HG02610 (cell line): ENCODE measurements at regions not wholly inside any gene's neighbourhood (a gene's known extent, or its start where the extent isn't known, plus 50 kb on each side); places are given as distances from the start of the nearest gene placed in this dataset.
"Not testable (repeated sequence)": the region's sequence is repeated elsewhere in the genome, so short reads cannot be mapped to it uniquely, and the experiment has no call there.

Experiments used
- ATAC-seq: cut with Tn5 transposase; IDR thresholded peaks from one replicate; pipeline ENCODE4 v1.9.1; 2021; ENCODE audit warnings: mild to moderate bottlenecking, moderate library complexity; ENCODE audit not compliant: unreplicated experiment

DNA sequence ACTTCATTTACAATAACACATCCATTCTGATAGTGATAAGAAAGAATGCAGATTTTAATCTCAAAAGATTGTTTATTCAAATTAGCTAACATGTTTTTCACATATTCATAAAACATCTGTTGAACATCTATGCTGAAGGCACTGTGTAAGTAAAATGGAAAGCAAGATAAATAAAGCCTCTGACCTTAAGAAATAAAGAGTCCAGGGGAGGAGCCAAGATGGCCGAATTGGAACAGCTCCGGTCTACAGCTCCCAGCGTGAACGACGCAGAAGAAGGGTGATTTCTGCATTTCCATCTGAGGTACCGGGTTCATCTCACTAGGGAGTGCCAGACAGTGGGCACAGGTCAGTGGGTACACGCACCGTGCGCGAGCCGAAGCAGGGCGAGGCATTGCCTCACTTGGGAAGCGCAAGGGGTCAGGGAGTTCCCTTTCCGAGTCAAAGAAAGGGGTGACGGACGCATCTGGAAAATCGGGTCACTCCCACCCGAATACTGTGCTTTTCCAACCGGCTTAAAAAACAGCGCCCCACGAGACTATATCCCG is 336.5 kb downstream of the CETN3 start:
- ATAC-seq, result not testable (repeated sequence)

DNA sequence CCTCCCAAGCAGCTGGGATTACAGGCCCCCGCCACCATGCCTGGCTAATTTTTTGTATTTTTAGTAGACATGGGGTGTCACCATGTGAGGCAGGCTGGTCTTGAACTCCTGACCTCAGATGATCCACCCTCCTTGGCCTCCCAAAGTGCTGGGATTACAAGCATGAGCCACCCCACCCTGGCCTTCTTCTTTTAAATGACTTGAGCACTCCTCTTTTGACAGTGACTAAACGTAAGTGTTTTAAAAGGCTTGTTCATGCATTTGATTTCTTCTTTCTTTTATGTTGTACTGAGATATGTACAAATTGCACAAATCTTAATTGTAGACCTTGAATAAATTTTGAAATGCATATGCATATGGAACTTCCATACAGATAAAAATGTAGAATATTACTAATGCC is 337.9 kb downstream of the CETN3 start:
- ATAC-seq, result no peak

DNA sequence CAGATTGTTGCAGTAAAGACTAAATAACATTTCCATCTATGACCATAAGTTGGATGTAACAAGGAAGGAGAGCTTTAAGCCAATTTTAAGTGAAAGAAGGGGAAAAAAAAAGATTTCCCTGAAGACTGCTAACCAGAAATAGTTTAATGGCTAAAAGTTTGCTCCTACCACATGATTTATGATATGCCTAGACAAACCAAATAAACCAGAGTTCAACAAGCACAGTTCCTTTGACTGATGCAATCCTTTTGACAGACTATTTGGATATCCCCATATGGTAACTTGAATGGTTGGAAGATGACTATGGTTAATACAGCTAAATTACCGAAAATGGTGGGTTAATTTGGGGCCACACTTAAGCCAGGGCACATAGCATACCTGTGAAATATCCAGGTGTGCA is 338.5 kb downstream of the CETN3 start:
- no peak for ATAC-seq

DNA sequence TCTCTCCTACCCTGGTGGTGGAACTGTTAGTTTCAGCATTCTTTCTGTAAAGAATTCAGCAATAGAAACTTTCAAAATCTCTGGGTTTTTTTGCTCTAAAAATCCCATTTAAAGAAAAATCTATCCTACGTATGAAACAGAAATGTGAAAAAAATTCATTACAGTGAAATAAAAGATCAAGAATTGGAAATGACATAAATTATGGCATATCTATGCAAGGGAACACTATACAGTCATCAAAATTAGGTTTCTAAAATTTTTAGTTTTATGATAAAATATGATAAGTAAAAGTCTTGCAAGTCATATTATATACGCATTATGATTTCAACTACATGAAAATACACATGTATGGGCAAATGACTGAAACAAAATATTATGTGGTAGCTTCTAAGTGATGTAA is 342.6 kb downstream of the CETN3 start:
- no peak for ATAC-seq

DNA sequence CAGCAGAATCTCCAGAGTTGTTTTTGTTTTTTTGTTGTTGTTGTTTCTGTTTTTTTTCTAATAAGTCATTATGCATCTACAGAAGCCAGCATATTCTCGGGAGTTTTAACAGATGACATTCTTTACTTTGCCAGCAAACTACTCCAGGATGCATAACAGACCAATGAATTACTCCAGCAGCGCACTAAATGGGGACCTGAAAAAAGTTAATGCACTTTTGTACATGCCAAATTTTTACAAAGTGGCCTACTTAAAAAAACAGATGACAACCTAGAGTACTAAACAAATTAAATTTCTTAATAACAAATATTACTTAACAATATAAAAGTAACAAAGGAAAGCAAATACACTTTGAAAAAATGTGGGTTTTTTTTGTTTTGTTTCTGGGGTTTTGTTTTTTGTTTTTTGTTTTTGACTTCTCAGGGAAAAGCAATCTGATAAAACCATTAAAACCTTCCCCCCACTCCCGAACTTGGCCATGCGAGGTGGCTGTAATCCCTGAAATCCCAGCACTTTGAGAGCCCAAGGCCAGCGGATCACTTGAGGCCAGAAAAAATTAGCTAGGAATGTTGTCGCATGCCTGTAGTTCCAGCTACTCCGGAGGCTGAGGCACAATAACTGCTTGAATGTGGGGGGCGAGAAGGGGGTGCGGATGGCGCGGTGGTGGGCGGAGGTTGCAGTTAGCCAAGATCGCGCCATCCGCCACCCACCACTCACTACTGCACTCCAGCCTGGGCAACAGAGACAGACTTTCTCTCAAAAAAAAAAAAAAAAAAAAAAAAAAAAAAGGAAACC is 352.4 kb downstream of the CETN3 start:
- ATAC-seq, result no peak

DNA sequence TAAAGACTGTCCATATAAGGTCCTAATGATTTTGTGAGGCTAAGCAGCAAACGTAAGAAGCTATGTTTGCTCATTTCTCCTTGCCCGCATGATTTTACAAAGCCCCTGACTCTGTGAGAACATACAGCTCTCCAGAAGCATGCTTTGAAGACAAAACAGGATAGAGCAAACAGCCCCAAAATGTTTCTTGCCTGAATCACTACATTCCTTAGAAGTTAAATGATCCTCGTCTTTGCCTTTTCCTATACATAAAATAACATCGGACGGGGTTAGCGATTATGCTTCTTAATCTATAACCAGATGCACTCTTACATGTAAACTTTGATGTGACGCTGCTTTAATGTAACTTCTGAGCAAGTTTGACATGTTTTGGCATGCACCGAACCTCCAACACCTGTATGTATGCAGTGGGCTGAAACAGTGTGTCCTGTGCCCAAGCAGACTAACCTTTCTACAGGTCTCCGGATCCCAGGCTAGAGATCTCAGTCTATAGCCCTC is 353.7 kb downstream of the CETN3 start:
- no peak for ATAC-seq

DNA sequence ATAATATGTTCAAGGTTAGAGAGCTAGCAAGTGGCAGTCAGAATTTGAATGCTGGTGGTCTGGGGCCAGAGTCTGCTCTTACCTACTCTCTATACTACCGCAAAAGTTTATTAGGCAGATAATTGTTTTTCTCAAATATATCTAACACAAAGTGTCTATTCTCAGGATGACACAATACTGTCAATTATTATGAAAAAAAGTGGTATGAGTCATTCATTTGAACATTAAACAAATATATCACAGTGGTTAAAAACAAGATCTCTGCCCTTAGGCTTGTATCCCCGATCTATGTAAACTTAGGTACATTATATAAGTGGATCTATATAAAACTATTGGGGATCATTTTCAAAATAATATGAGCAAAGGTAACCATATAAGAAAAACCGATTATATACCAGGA is 354.9 kb downstream of the CETN3 start:
- no peak for ATAC-seq

DNA sequence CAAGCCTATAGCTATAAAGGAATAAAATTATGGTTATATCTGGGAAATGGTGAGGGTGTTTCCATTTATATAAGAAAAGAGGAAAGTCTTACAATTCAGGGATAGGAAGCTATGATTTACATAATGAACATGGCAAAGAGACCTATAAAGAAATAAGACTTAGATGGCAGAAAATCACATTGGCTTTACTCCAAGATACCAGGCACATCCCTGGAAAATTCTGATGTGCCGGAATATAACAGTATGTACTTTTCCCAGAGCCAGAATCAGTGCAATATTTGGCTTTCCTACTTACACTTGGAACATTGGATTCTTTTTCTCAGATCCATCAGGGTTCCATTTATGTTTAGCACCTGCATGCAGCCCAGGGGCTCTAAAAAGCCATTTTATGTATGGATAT is 357.8 kb downstream of the CETN3 start:
- ATAC-seq, result no peak

DNA sequence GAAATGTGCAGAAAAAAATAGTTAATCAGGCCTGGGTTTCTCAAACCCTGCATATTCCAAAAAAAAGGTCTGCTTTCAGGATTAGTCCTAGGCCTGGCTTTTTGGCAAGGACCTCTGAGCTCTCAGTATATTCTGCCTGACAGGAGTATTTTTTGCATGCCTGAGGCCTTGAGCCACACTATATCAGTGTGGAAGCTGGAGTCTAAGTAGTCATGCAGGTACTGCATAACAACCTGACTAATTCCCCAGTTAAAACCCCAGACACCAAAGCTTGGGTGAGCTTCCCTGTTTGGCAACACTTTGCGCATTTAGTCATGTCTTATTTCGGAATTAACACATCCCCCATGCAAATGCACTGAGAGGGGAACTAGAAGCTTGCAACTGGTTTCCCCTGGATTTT is 359.5 kb downstream of the CETN3 start:
- ATAC-seq, result no peak

DNA sequence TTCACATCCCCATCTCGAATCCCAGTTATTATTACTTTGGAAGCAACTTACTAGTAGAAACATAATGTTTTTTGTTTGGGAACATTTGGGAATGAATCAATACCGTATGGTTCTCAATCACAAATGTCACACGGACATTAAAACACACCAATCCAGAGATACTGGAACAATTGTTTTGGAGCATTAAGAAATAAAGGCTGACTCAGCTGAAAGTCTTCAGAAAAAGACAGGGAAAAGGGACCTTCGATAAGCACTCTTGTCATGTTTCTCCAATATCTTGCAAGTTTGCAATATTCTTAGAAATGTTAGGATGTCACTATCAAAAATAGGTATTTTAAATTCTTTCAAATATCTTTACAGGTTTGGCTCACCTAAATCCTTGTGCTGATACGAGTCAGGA is 362.4 kb downstream of the CETN3 start:
- no peak for ATAC-seq

DNA sequence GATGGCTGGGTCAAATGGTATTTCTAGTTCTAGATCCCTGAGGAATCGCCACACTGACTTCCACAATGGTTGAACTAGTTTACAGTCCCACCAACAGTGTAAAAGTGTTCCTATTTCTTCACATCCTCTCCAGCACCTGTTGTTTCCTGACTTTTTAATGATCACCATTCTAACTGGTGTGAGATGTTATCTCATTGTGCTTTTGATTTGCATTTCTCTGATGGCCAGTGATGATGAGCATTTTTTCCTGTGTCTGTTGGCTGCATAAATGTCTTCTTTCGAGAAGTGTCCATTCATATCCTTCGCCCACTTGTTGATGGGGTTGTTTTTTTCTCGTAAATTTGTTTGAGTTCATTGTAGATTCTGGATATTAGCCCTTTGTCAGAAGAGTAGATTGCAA is 369.5 kb downstream of the CETN3 start:
- ATAC-seq, result not testable (repeated sequence)

DNA sequence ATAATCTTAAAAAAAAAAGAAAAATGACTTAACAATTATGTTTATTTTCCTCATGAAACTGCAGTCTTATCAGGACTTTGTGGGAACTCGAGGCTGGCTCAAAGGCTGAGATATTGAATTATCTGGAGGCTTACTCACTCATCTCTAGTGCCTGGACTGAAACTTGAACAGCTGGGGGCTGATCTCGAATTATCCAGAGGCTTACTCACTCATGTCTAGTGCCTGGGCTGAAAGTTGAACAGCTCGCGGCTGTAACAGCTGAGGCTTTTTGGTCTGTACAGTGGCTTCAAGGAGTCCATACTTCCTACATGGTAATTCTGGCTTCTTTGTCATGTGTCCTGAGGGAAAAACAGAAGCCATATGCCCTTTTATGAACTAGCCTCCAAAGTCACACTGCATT is 371.9 kb downstream of the CETN3 start:
- ATAC-seq, result no peak

DNA sequence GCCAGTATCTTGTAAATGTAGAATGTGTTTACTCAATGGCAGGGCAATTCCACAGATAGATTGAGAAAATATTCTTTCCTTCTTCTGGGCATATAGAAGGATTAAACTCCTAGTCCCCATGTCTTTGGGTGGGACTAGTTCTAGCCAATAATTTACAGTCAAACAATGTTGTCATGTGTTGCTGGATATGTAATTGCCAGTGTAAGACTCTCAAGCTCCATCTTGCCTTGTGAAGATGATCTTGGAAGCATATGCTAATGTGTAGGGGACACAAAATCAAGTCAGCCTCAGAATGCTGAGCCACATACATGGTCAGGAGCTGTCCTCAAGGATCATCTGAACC is 386.9 kb downstream of the CETN3 start:
- ATAC-seq, result peak; percentile 45

DNA sequence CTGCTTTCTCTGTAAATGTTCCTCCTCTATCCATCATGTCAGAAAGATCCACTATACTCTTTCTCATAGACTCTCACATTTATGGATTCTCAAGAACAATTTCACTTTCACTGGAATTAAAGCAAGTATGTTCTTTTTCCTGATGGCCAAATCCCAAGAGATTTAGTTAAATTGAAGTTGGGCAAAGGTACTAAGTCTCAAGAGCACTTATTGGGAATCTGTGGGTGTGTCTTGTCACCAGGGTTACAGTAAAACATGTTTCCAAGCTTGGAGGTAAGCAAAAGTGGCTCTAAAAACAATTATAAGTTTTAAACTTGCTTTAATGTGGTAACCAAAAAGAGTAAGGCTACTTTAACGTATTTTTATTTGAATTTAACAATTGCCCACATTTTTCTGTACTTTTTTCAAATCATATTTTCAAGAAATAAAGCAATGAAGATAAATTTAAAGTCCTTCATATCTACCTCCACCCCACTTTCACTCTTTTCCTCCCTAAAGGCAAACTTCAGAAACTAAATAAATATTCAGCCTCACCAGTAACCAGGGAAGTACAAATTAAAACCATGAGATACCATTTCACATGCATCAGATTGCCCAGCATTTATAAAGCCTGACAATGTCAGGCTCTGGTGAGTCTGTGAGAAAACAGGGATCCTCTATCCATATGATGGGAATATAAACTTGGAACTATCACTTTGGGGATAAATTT is 387.4 kb downstream of the CETN3 start:
- ATAC-seq, result no peak

DNA sequence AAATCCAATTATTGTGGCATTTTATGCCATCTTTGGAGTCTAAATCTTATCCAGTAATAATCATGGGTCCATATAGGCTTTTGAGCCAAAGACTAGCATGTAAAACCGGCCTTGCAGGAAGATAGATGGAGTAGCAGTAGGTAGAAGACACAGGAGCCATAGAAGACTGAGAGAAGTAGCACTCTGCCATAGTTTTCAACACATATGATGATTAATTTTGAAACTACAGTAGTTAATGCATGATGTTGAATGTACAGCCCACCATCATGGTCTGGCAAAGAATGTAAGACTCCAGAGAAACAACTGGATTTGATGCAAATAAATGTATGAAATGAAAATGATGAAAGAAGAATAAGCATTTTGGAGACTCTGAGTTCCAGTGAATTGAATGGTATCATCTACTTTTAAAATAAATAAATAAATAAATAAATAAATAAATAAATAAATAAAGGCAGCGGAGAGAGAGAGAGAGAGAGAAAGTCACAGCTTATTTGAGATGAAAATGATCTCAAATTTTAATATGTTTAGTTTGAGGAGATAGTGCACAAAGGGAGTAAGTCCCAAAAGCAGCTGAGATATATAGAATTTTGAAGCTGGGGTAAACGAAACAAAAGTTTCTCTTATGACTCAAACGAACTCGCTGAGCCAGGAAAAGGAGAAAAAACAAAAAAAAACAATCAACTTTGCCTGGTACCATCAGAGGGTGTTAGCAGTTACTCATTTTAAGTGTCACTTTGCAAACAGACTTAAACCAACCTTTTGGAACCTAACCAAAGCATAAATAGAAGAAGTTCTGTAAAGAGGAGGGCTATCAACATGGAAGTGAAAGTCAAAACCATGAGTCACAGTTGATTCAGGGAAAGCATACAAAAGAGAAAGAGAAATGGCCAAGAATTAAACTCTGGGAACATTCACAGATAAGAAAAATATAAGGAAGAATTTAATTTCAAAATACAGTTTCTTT is 388.7 kb downstream of the CETN3 start:
- ATAC-seq, result peak; percentile 97

DNA sequence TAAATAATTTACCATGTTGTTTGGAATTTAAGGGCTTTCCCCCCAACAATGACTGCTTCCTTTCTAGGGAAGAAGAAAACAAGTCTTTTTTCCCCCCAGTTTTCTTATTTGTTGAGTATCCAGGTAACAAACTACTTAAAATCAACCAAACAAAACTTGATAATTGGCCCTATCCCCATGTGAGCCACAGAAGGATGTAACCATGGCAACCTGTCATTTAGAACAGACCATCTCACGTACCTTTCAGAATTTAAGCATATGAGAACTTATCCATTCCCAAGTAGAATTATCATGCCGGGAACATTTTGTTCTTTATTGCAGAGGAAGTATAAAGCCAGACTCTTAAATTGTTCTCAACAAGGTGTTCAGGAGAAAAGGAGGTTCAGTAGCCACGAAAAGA is 392.3 kb downstream of the CETN3 start:
- ATAC-seq, result no peak

DNA sequence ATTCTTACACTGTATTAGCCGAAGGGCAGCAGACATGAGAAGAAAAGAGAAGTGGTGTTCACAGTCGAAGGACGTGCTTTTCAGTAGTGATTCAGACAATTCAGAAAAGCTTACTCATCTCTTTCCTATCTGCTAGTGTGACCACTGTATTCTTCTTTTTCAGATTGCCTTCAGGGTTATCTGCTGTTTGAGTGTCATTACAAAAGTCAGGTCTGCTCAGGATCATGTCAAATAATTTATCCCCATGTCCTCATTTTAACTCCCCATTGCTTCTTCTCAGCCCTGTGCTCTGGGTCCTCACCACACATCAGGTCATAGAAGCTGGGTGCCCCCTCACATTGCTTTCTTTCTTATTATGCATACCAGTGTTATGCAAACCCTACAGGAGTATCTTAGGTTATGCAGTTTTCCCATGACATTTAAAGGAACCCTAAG is 394.0 kb downstream of the CETN3 start:
- peak; percentile 93 for ATAC-seq

DNA sequence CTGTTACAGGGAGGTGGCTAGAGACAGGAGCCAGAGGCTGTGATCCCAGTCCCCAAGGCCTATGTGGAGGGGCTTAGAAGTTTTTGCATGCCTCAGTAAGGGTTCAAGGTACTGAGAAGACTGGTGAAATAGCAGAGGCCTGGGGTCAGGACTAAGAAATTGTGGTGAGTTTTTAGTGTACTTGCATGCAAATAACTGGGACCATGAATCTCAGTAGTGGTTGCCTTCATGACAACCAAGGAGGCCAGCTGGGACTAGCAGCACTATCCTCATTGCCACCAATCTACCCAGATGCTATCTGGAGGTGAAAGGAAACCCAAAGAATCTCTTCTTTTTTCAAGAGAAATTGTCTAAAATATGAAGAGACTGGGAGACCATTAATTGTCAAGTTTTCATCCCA is 395.1 kb downstream of the CETN3 start:
- peak; percentile 84 for ATAC-seq

DNA sequence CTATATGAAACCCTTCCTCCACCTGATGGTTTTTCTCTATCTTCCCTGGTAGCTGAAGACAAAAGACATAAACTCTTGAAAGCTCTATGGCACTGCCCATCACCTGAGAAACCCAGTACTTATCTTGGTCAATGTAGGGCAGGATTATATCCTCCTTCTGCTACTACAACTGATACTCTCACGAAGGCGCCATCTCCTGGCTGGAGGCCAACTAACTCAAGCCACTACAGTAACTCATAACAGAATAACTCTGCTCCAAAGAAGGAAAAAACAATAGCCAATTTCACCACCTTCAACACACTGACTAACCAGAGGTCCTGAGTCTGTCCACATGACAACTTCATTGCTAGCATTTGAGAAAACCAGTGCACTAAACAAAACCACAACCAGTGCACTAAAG is 409.2 kb downstream of the CETN3 start:
- no peak for ATAC-seq

DNA sequence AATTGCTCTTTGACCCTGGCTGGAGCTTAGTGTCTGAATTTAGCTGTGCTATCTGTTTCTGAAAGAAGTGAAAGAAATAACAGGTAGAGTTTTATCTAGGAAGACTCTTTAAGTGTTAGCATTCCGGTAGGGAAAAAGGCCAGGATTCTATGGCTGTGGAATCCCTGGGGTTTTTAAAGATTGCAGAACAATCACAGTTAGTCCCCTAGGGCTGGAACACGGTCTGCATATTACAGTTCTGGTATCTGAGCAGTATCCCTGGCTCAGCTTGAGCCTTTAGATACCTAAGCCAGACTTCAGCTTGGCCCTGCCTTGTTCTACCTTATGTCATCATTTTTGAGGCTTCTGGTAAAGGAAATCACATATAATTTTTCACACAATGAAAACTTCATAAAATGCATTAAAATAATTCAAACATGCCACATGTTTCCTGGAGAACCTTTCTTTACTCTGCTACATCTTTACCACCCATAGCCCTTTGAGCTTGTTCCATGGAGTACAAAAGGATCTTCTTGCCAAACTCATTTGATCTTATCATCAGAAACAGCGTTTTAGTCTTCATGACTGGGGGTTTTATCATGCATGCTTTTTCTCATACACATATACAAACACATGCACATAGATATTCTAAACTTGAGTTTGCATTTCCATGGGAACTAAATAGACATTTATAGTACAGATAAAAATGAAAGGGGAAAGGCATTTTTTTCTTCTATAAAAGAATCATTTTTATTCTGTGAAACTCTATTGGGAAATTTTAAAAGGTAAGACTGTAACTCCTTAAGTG is 410.8 kb downstream of the CETN3 start:
- no peak for ATAC-seq
